Heart left ventricle (tissue), 16 donors: ENCODE measurements at regions not wholly inside any gene's neighbourhood (a gene's known extent, or its start where the extent isn't known, plus 50 kb on each side); places are given as distances from the start of the nearest gene placed in this dataset.

Experiments
- ATAC-seq, 4 donors: fragments of 200-7000 bp; cut with Tn5 transposase; one replicate each; pipeline ENCODE4 v1.9.1; 2020 to 2022; ENCODE audit warnings: moderate library complexity in 4 of 4, mild to moderate bottlenecking in 3 of 4, moderate number of reproducible peaks in 1 of 4
- DNase-seq, 5 donors: peaks; one replicate each; pipeline ENCODE4 v3.0.0-alpha.2; 2020
- H3K27ac ChIP-seq, 12 donors: fragments of 200-600 bp; sonication (generic) in 4 of 12; one replicate each; pipeline versions ENCODE4 v1.5.0 to v1.8.0; 2016 to 2022; ENCODE audit warnings: mild to moderate bottlenecking in 2 of 12
- H3K27me3 ChIP-seq, 9 donors: fragments of 200-600 bp; sonication (generic) in 2 of 9; one replicate each; pipeline versions ENCODE4 v1.5.1 to v1.8.0; 2016 to 2022; ENCODE audit warnings: mild to moderate bottlenecking in 3 of 9
- H3K36me3 ChIP-seq, 9 donors: fragments of 200-600 bp; sonication (generic) in 2 of 9; one replicate each; pipeline versions ENCODE4 v1.5.0 to v1.8.0; 2018 to 2022; ENCODE audit warnings: mild to moderate bottlenecking in 2 of 9
- H3K4me1 ChIP-seq, 12 donors: fragments of 200-600 bp; sonication (generic) in 4 of 12; one replicate each; pipeline versions ENCODE4 v1.5.0 to v1.8.0; 2016 to 2022; ENCODE audit warnings: mild to moderate bottlenecking in 3 of 12
- H3K4me3 ChIP-seq, 12 donors: fragments of 200-600 bp; sonication (generic) in 4 of 12; one replicate each; pipeline versions ENCODE4 v1.5.0 to v1.8.0; 2017 to 2022; ENCODE audit warnings: mild to moderate bottlenecking in 9 of 12, moderate library complexity in 4 of 12
- H3K9me3 ChIP-seq, 12 donors: fragments of 200-600 bp; sonication (generic) in 4 of 12; one replicate each; pipeline versions ENCODE4 v1.5.0 to v1.8.0; 2016 to 2022; ENCODE audit warnings: mild to moderate bottlenecking in 1 of 12
- CTCF ChIP-seq, 12 donors: fragments of 200-600 bp; sonication (generic) in 4 of 12; IDR thresholded peaks; one replicate each; pipeline versions ENCODE4 v1.5.0 to v1.8.0; 2018 to 2022; ENCODE audit warnings: antibody characterized with exemption in 12 of 12, mild to moderate bottlenecking in 5 of 12
- POLR2A ChIP-seq, 2 donors: fragments of 450-650 bp; IDR thresholded peaks; one replicate each; pipeline ENCODE4 v1.6.1; 2017; ENCODE audit warnings: antibody characterized with exemption in 2 of 2, mild to moderate bottlenecking in 2 of 2, moderate library complexity in 2 of 2
- WGBS, 4 donors: extraction: QIAGEN DNeasy Blood & Tissue Kit in 2 of 4; methylation state at CpG; one replicate each; pipeline versions ENCODE4 v1.1.5 to v1.1.7; 2013 to 2018; 5-methylcytosine and 5-hydroxymethylcytosine counted together
- intact Hi-C, 10 donors: fragments of 100-400 bp; cut with DNase I; formaldehyde crosslinking; loops; one replicate each; pipeline versions ENCODE4 v1.11.1 to v1.14.2; 2022
- donor health status: ischemic (EF 13 %, LVEDD 7.1; RV severe dilation, severe dysfunction).
- donor health status: healthy with polysubstance abuse.
- donor health status: DM: no; HTN: yes; CAD: no.
- donor health status: DM: no; HTN: no; CAD: no.
- donor health status: ischemic (EF 25% LVEDD 6.9; RV normal size, moderate dysfunction).
- donor health status: ischemic (EF 25% LVEDD 5.7; RV mildly dilated, moderate dysfunction).
- donor health status: healthy.
- donor health status: DM: yes; HTN: yes; CAD: no.
- donor health status: ischemic (EF 35%, LVEDD 5.7; RV mildly dilated, moderate dysfunction).
- donor health status: nonischemic (EF 11% LVEDD 7.7; RV severe dilation, severe dysfunction).
- donor health status: DM: yes; HTN: yes; CAD: no.
- donor health status: PGD.
- donor health status: ischemic (EF 29% LVEDD 5.4; RV normal size, mild dysfunction).
- donor health status: nonischemic (EF 23%, LVEDD 6.1; RV moderate dilation, normal function).

- 28 to 48% (median 40%) methylated on average over 9 of the region's 9 CpGs for WGBS, 4 donors
- no peaks in the 10 kb centered on the region for H3K9me3 ChIP-seq
- no peaks in the 10 kb centered on the region for H3K27me3 ChIP-seq
- H3K4me3 ChIP-seq: no peak overlapping the region
- peak in 4 of 5 donors; percentile 64 to 81 (median 72) for DNase-seq
- peaks cover 0 to 75% (median 29%) of the 10 kb centered on the region in 12 donors for H3K4me1 ChIP-seq
- intact Hi-C loops: loop anchor here in 1 of 10 donors (5.0 kb wide), 1 partner anchor 78 kb away; no protein-coding TSS in a partner anchor
- no peaks in the 10 kb centered on the region for H3K36me3 ChIP-seq
- TF ChIP-seq POLR2A (IDR thresholded peaks at IDR 0.05): no peak
- TF ChIP-seq CTCF (IDR thresholded peaks at IDR 0.05): no peak
- peak overlapping the region; percentile 67 to 94 (median 86) for H3K27ac ChIP-seq
- peak; percentile 74 to 84 (median 79) for ATAC-seq
Observed at GRCh38 chr5:167944121-167944852, 347.2 kb upstream of the WWC1 start.

GRCh38 chr5:167945542-167946384 lies 345.7 kb upstream of the WWC1 start:
- Histone ChIP-seq H3K9me3 (no peaks in the 10 kb centered on the region), H3K27me3 (no peaks in the 10 kb centered on the region), H3K4me3 (no peak overlapping the region), H3K36me3 (no peaks in the 10 kb centered on the region), H3K4me1 (peaks cover 0 to 82% (median 36%) of the 10 kb centered on the region in 12 donors), H3K27ac (peak overlapping the region; percentile 67 to 94 (median 86))
- DNase-seq: peak; percentile 56 to 80 (median 65)
- TF ChIP-seq POLR2A (IDR thresholded peaks at IDR 0.05) (no peak), CTCF (IDR thresholded peaks at IDR 0.05) (no peak)
- WGBS, 4 donors: 43 to 57% (median 55%) methylated on average over 14 of the region's 14 CpGs
- intact Hi-C loops: loop anchor here in 3 of 10 donors (2.0 to 5.0 kb wide), 3 partner anchors 77 to 127 kb away; no protein-coding TSS in a partner anchor
- ATAC-seq: peak; percentile 80 to 85 (median 82)

GRCh38 chr5:167947306-167947705 lies 344.1 kb upstream of the WWC1 start:
- Histone ChIP-seq H3K9me3 (no peaks in the 10 kb centered on the region), H3K4me3 (no peak overlapping the region), H3K27ac (peak overlapping the region; percentile 34 to 94 (median 86)), H3K36me3 (no peaks in the 10 kb centered on the region), H3K4me1 (peaks cover 4 to 93% (median 44%) of the 10 kb centered on the region in 12 donors), H3K27me3 (no peaks in the 10 kb centered on the region)
- DNase-seq (peak in 1 of 5 donors; percentile 30), ATAC-seq (peak in 1 of 4 donors; percentile 8)
- intact Hi-C loops: loop anchor here in 3 of 10 donors (2.0 to 5.0 kb wide), 3 partner anchors 75 to 125 kb away; no protein-coding TSS in a partner anchor
- WGBS, 4 donors: 23 to 30% (median 26%) methylated on average over 1 of the region's 1 CpG
- TF ChIP-seq CTCF (IDR thresholded peaks at IDR 0.05) (no peak), POLR2A (IDR thresholded peaks at IDR 0.05) (no peak)
